CD4-positive, CD25-positive, alpha-beta regulatory T cell (primary cell): ENCODE measurements at regions not wholly inside any gene's neighbourhood (a gene's known extent, or its start where the extent isn't known, plus 50 kb on each side); places are given as distances from the start of the nearest gene placed in this dataset.

Source experiments
- ATAC-seq, 2 donors: fragments of 150-1000 bp; cut with Tn5 transposase; one replicate each; pipeline ENCODE4 v1.10.0; 2021; ENCODE audit warnings: low read depth in 2 of 2, moderate number of reproducible peaks in 2 of 2, moderate library complexity in 1 of 2
- DNase-seq, 3 donors: peaks; one replicate each; pipeline versions ENCODE4 v3.0.0 to v3.0.0-alpha.2; 2012 to 2022; ENCODE audit warnings: mixed read lengths in 1 of 3
- H3K27ac ChIP-seq: one replicate; pipeline ENCODE4 v1.7.0; 2013; ENCODE audit warnings: mild to moderate bottlenecking, low read length; ENCODE audit not compliant: insufficient read depth, poor library complexity, severe bottlenecking
- H3K27me3 ChIP-seq: one replicate; pipeline ENCODE4 v1.7.0; 2013; ENCODE audit warnings: low read length; ENCODE audit not compliant: control insufficient read depth, insufficient read depth
- H3K36me3 ChIP-seq: one replicate; pipeline ENCODE4 v1.7.0; 2013; ENCODE audit warnings: mild to moderate bottlenecking, low read length, moderate library complexity; ENCODE audit not compliant: control insufficient read depth, insufficient read depth
- H3K4me1 ChIP-seq: 2 replicates; pipeline ENCODE4 v1.7.0; 2013; ENCODE audit warnings: mild to moderate bottlenecking, low read length; ENCODE audit not compliant: insufficient read depth, control insufficient read depth, poor library complexity, severe bottlenecking
- H3K4me3 ChIP-seq: one replicate; pipeline ENCODE4 v1.7.0; 2013; ENCODE audit warnings: low read depth, mild to moderate bottlenecking, low read length, moderate library complexity
- H3K9me3 ChIP-seq, 2 experiments: 1 replicate in 1 of 2; 2 replicates in 1 of 2; pipeline ENCODE4 v1.7.0; 2013; ENCODE audit warnings: low read length in 2 of 2, mild to moderate bottlenecking in 1 of 2, moderate library complexity in 1 of 2; ENCODE audit not compliant: control insufficient read depth in 2 of 2
- H3K27ac Mint-ChIP-seq, 3 donors: one replicate each; pipeline ENCODE4 v1.8.0; 2020 to 2022; ENCODE audit warnings: mild to moderate bottlenecking in 3 of 3, mixed read lengths in 3 of 3, moderate library complexity in 2 of 3
- H3K27me3 Mint-ChIP-seq: one replicate; pipeline ENCODE4 v1.8.0; 2022; ENCODE audit warnings: mild to moderate bottlenecking, mixed read lengths
- H3K36me3 Mint-ChIP-seq: one replicate; pipeline ENCODE4 v1.8.0; 2020; ENCODE audit warnings: mixed read lengths
- H3K4me1 Mint-ChIP-seq, 4 donors: one replicate each; pipeline ENCODE4 v1.8.0; 2020 to 2022; ENCODE audit warnings: mixed read lengths in 4 of 4, mild to moderate bottlenecking in 1 of 4
- H3K4me3 Mint-ChIP-seq, 4 donors: one replicate each; pipeline ENCODE4 v1.8.0; 2020 to 2022; ENCODE audit warnings: mild to moderate bottlenecking in 4 of 4, mixed read lengths in 4 of 4, moderate library complexity in 3 of 4
- H3K9me3 Mint-ChIP-seq, 7 donors: one replicate each; pipeline ENCODE4 v1.8.0; 2020 to 2022; ENCODE audit warnings: mixed read lengths in 7 of 7, mild to moderate bottlenecking in 3 of 7, moderate library complexity in 2 of 7

DNA sequence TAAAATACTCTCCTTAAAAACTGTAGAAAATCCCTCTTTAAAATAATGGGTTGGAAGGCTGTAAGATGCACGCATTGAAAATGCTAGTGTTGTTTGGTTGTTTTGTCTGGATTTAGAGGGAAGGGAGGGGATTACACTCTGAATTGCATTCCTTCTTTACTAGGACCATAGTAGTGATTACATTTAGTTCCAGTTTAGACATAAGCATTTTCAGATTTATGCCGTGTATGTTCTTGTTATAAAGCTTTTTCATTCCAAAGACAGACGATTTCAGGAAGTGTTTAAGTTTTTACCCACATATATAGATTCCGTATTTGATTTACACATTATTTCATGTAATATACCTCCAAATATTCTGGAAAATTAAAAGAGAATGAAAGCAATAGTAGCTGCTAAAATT is 538.4 kb downstream of the PTPRC start:
- Histone ChIP-seq H3K9me3 (no peaks in the 10 kb centered on the region), H3K36me3 (no peaks in the 10 kb centered on the region), H3K27ac (no peak overlapping the region), H3K27me3 (peaks cover 8% of the 10 kb centered on the region), H3K4me3 (no peak overlapping the region), H3K4me1 (peaks cover 12% of the 10 kb centered on the region)
- H3K4me1 Mint-ChIP-seq = peaks cover 5 to 24% (median 14%) of the 10 kb centered on the region in 4 donors
- DNase-seq = no peak
- ATAC-seq = no peak
- no peak overlapping the region for H3K4me3 Mint-ChIP-seq
- no peak overlapping the region for H3K27ac Mint-ChIP-seq
- H3K27me3 Mint-ChIP-seq = peaks cover 19% of the 10 kb centered on the region
- H3K36me3 Mint-ChIP-seq = no peaks in the 10 kb centered on the region
- H3K9me3 Mint-ChIP-seq = peaks cover 0 to 2% (median 0%) of the 10 kb centered on the region in 7 donors

DNA sequence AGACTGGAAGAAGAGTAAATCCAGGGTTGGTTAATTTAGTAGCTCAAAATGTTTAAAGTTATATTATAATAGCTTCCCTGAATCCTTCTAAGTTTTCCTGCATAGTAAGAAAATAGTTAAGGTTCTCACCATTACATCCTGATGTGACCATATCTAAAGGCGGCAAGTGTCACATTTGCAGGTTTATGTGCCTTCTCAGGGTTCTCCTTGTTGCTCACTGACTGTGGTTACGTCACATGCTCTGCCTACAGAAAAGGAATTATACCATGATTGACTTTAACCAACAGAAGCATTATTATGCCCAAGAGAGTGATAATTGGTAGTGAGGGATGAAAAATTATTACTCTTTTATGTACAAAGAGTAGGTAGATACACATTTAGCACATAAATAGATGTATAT is 539.8 kb downstream of the PTPRC start:
- no peak overlapping the region for H3K4me3 ChIP-seq
- Mint-ChIP-seq H3K36me3 (no peaks in the 10 kb centered on the region), H3K9me3 (peaks cover 0 to 2% (median 0%) of the 10 kb centered on the region in 7 donors), H3K4me3 (no peak overlapping the region), H3K4me1 (peaks cover 0 to 11% (median 5%) of the 10 kb centered on the region in 4 donors), H3K27me3 (peaks cover 19% of the 10 kb centered on the region), H3K27ac (no peak overlapping the region)
- ATAC-seq = no peak
- H3K9me3 ChIP-seq = no peaks in the 10 kb centered on the region
- no peak for DNase-seq
- no peak overlapping the region for H3K27ac ChIP-seq
- no peaks in the 10 kb centered on the region for H3K36me3 ChIP-seq
- no peaks in the 10 kb centered on the region for H3K4me1 ChIP-seq
- peaks cover 8% of the 10 kb centered on the region for H3K27me3 ChIP-seq

DNA sequence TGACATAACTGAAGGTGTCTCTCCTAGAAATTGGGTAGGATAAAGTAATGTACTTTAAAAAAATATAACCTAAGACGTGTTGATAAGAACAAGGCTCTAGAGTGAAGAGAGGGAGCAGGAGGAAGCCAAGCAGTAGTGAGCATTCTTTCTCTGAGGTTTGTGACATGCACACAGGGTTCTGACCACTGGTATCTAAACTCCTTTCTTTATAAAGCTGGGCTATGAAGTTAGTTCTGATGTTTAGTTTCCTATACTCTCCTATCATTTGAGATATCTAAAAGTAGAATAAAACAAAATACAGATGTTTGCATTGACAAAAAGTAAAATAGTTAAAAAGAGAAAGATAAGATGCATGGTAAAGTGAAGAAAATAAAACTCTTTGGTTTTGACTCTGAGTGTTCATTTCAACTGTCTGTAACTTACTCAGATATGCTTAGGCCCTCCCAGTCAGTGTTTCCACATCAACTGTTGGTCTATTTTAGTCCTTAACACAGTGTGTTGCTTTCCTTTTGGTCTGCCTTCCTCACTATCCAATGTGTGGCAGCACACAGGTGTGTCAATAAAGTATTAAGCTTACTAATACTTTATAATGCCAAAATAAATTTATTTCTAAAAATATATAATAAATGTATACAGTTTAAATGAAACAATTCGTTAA is 543.5 kb downstream of the PTPRC start:
- Histone ChIP-seq H3K4me1 (no peaks in the 10 kb centered on the region), H3K27ac (no peak overlapping the region), H3K36me3 (no peaks in the 10 kb centered on the region), H3K9me3 (no peaks in the 10 kb centered on the region), H3K4me3 (no peak overlapping the region), H3K27me3 (peaks cover 6% of the 10 kb centered on the region)
- DNase-seq (no peak), ATAC-seq (no peak)
- H3K36me3 Mint-ChIP-seq = no peaks in the 10 kb centered on the region
- peaks cover 19% of the 10 kb centered on the region for H3K27me3 Mint-ChIP-seq
- H3K4me3 Mint-ChIP-seq = no peak overlapping the region
- peaks cover 0 to 2% (median 0%) of the 10 kb centered on the region in 4 donors for H3K4me1 Mint-ChIP-seq
- H3K9me3 Mint-ChIP-seq = no peaks in the 10 kb centered on the region
- no peak overlapping the region for H3K27ac Mint-ChIP-seq

DNA sequence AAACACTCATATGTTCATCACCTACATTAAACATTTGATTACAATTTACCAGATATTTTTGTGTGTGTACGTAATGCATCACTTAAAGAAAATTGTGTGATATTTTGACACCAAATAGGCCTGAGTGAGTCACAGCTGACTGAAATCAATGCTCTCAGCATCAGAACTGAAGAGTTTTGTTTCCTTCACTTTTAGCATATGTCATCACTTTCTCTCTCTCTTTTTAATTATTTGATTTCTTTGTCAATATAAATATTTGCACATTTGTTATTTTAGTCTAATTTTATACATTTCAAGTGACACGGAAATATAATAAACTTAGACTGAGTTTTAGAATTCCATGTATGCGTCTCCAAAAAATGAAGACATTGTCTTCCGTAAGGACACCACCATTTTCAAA is 545.3 kb downstream of the PTPRC start:
- DNase-seq (no peak), ATAC-seq (no peak)
- Mint-ChIP-seq H3K27me3 (peaks cover 12% of the 10 kb centered on the region), H3K9me3 (no peaks in the 10 kb centered on the region), H3K4me1 (peaks cover 0 to 2% (median 0%) of the 10 kb centered on the region in 4 donors), H3K36me3 (no peaks in the 10 kb centered on the region), H3K4me3 (no peak overlapping the region), H3K27ac (no peak overlapping the region)
- no peak overlapping the region for H3K4me3 ChIP-seq
- H3K9me3 ChIP-seq = no peaks in the 10 kb centered on the region
- no peaks in the 10 kb centered on the region for H3K4me1 ChIP-seq
- no peaks in the 10 kb centered on the region for H3K36me3 ChIP-seq
- H3K27me3 ChIP-seq = no peaks in the 10 kb centered on the region
- H3K27ac ChIP-seq = no peak overlapping the region

DNA sequence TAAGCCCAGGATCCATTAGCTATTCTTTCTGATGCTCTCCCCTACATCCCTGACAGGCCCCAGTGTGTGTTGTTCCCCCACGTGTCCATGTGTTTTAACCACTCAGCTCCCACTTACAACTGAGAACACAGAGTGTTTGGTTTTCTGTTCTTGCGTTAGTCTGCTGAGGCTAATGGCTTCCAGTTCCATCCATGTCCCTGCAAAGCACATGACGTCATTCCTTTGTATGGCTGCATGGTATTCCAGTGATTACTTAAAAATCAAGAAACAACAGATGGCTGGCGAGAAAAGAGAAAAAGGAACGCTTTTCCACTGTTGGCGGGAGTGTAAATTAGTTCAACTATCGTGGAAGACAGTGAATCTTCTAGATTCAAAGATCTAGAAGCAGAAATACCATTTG is 556.0 kb downstream of the PTPRC start:
- no peaks in the 10 kb centered on the region for H3K9me3 ChIP-seq
- no peaks in the 10 kb centered on the region for H3K4me1 Mint-ChIP-seq
- ATAC-seq (no peak), DNase-seq (no peak)
- H3K36me3 Mint-ChIP-seq = no peaks in the 10 kb centered on the region
- no peaks in the 10 kb centered on the region for H3K36me3 ChIP-seq
- H3K9me3 Mint-ChIP-seq = peaks cover 0 to 1% (median 0%) of the 10 kb centered on the region in 7 donors
- H3K27ac ChIP-seq = no peak overlapping the region
- peaks cover 4% of the 10 kb centered on the region for H3K27me3 Mint-ChIP-seq
- H3K4me3 Mint-ChIP-seq = no peak overlapping the region
- H3K27me3 ChIP-seq = no peaks in the 10 kb centered on the region
- no peak overlapping the region for H3K4me3 ChIP-seq
- H3K4me1 ChIP-seq = no peaks in the 10 kb centered on the region
- peak overlapping the region in 1 of 3 donors; percentile 6 for H3K27ac Mint-ChIP-seq

DNA sequence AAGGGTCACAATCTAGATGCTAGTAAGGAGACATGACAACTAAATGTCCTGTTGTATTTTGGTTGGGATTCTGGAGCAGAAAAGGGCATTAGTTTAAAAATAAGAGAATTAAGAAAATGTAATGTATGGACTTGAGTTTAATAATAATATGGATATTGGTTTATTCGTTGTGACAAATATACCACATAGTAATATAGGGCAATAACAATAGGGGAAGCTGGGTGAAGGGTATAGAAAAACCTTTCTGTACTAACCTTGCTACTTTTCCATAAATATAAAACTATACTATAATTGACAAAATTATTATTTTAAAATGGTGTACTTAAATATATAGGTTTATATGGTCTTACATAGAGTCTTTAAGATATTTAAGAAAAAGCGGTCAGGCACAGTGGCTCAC is 558.9 kb downstream of the PTPRC start:
- Mint-ChIP-seq H3K9me3 (peaks cover 0 to 3% (median 0%) of the 10 kb centered on the region in 7 donors), H3K27me3 (peaks cover 4% of the 10 kb centered on the region), H3K4me1 (no peaks in the 10 kb centered on the region), H3K36me3 (no peaks in the 10 kb centered on the region), H3K27ac (no peak overlapping the region), H3K4me3 (no peak overlapping the region)
- Histone ChIP-seq H3K27ac (no peak overlapping the region), H3K36me3 (no peaks in the 10 kb centered on the region), H3K27me3 (no peaks in the 10 kb centered on the region), H3K4me1 (no peaks in the 10 kb centered on the region), H3K9me3 (no peaks in the 10 kb centered on the region), H3K4me3 (no peak overlapping the region)
- ATAC-seq (no peak), DNase-seq (no peak)

DNA sequence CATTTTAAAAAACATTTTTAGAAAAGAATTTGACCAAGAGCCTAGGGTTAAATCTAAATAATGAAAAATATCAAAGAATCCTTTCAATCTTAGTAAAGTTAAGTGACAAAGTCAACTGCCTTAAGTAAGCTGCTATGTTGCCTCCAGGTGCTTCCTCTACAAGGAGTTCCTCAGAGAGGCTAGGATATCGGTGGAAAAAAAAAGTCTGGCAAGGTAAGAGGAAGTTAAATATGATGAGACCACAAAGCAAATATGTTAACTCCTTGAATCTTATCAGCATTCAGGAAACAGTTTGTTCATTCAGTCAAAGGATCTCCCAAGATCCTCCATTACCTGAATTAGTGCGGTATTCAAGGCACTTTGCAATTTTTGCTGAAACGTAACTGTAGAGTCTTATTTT is 563.5 kb downstream of the PTPRC start:
- DNase-seq = no peak
- H3K9me3 ChIP-seq = no peaks in the 10 kb centered on the region
- no peaks in the 10 kb centered on the region for H3K36me3 ChIP-seq
- no peak overlapping the region for H3K4me3 ChIP-seq
- H3K27me3 ChIP-seq = no peaks in the 10 kb centered on the region
- peaks cover 0 to 6% (median 0%) of the 10 kb centered on the region in 7 donors for H3K9me3 Mint-ChIP-seq
- ATAC-seq = no peak
- H3K27ac ChIP-seq = no peak overlapping the region
- H3K27ac Mint-ChIP-seq = no peak overlapping the region
- H3K4me1 Mint-ChIP-seq = no peaks in the 10 kb centered on the region
- peaks cover 6% of the 10 kb centered on the region for H3K27me3 Mint-ChIP-seq
- H3K36me3 Mint-ChIP-seq = no peaks in the 10 kb centered on the region
- H3K4me3 Mint-ChIP-seq = no peak overlapping the region
- no peaks in the 10 kb centered on the region for H3K4me1 ChIP-seq

DNA sequence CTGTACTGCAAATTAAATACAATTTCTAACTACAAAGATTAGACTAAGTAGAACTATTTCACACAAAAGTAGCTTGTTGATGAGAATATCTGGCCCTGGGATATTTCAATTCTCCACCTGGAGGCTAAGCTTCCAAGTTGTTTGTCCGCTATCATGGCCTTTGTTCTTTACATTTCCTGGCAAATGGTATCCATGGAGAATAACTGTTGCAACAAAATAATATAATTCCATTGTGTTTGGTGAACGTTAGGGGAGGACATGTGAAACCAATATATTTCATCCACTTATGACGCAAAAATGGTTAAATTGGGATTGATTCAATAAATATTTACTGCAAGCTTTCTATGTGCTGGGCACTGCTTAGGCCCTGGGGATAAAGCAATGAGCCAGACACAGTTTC is 565.4 kb downstream of the PTPRC start:
- DNase-seq (no peak), ATAC-seq (no peak)
- H3K4me1 ChIP-seq = no peaks in the 10 kb centered on the region
- Mint-ChIP-seq H3K27ac (no peak overlapping the region), H3K36me3 (no peaks in the 10 kb centered on the region), H3K27me3 (peaks cover 6% of the 10 kb centered on the region), H3K9me3 (peaks cover 0 to 6% (median 0%) of the 10 kb centered on the region in 7 donors), H3K4me1 (no peaks in the 10 kb centered on the region), H3K4me3 (no peak overlapping the region)
- H3K9me3 ChIP-seq = no peaks in the 10 kb centered on the region
- no peak overlapping the region for H3K27ac ChIP-seq
- no peak overlapping the region for H3K4me3 ChIP-seq
- H3K36me3 ChIP-seq = no peaks in the 10 kb centered on the region
- no peaks in the 10 kb centered on the region for H3K27me3 ChIP-seq
